Stimulated activated CD4-positive, alpha-beta T cell treated with anti-CD3 and anti-CD28 coated beads, Interleukin-12 subunit alpha, Interleukin-12 subunit beta, amount 100 ng/mL, for 4 hours (primary cell): ENCODE measurements at regions not wholly inside any gene's neighbourhood (a gene's known extent, or its start where the extent isn't known, plus 50 kb on each side); places are given as distances from the start of the nearest gene placed in this dataset.
"Not testable (repeated sequence)": the region's sequence is repeated elsewhere in the genome, so short reads cannot be mapped to it uniquely, and the experiment has no call there.

Experiments
- DNase-seq: peaks from one replicate; pipeline ENCODE4 v3.0.0-alpha.2; 2020

GRCh38 chr3:153951276-153951675 is 169.9 kb upstream of the ARHGEF26 start:
- no peak for DNase-seq

GRCh38 chr3:153952091-153952490 is 169.1 kb upstream of the ARHGEF26 start:
- no peak for DNase-seq

- DNase-seq, result no peak
Observed at GRCh38 chr3:153956613-153957012, 164.6 kb upstream of the ARHGEF26 start.

- no peak for DNase-seq
Observed at GRCh38 chr3:153957421-153957820, 163.8 kb upstream of the ARHGEF26 start.

- no peak for DNase-seq
Observed at GRCh38 chr3:153958635-153959595, 162.3 kb upstream of the ARHGEF26 start.

- no peak for DNase-seq
Observed at GRCh38 chr3:153960458-153961074, 160.6 kb upstream of the ARHGEF26 start.

- no peak for DNase-seq
Observed at GRCh38 chr3:153961494-153961893, 159.7 kb upstream of the ARHGEF26 start.

GRCh38 chr3:153963012-153963411 is 158.2 kb upstream of the ARHGEF26 start:
- no peak for DNase-seq

GRCh38 chr3:153967260-153967659 is 153.9 kb upstream of the ARHGEF26 start:
- no peak for DNase-seq

GRCh38 chr3:153970047-153970446 is 151.1 kb upstream of the ARHGEF26 start:
- no peak for DNase-seq

- DNase-seq, result no peak
Observed at GRCh38 chr3:153970741-153971347, 150.3 kb upstream of the ARHGEF26 start.

GRCh38 chr3:153972862-153973261 is 148.3 kb upstream of the ARHGEF26 start:
- no peak for DNase-seq

- no peak for DNase-seq
Observed at GRCh38 chr3:153973722-153974265, 147.4 kb upstream of the ARHGEF26 start.

- no peak for DNase-seq
Observed at GRCh38 chr3:153974614-153975013, 146.6 kb upstream of the ARHGEF26 start.

- no peak for DNase-seq
Observed at GRCh38 chr3:153976891-153977554, 144.2 kb upstream of the ARHGEF26 start.

GRCh38 chr3:153978006-153978405 is 143.2 kb upstream of the ARHGEF26 start:
- no peak for DNase-seq

- no peak for DNase-seq
Observed at GRCh38 chr3:153979418-153980251, 141.6 kb upstream of the ARHGEF26 start.

GRCh38 chr3:153980252-153980590 is 141.0 kb upstream of the ARHGEF26 start:
- no peak for DNase-seq

GRCh38 chr3:153997364-153997763 is 123.8 kb upstream of the ARHGEF26 start:
- DNase-seq, result not testable (repeated sequence)

- no peak for DNase-seq
Observed at GRCh38 chr3:154003649-154004048, 117.5 kb upstream of the ARHGEF26 start.

GRCh38 chr3:154011036-154011435 is 110.2 kb upstream of the ARHGEF26 start:
- DNase-seq, result no peak

GRCh38 chr3:154013736-154014135 is 107.5 kb upstream of the ARHGEF26 start:
- DNase-seq, result no peak
